ENCODE measurements at regions not wholly inside any gene's neighbourhood (a gene's known extent, or its start where the extent isn't known, plus 50 kb on each side); places are given as distances from the start of the nearest gene placed in this dataset.

- no peak for TF ChIP-seq CTCF (conservative IDR thresholded peaks at IDR 0.05; ENCODE audit: low read depth, low read length)
- no peak for TF ChIP-seq EZH2 (IDR thresholded peaks at IDR 0.05; ENCODE audit: low read length, unreplicated experiment)
These were observed 294.9 kb upstream of the BOD1L1 start for GRCh38 chr4:13922459-13922858.
